Prostate gland (tissue), 2 donors: ENCODE measurements at regions not wholly inside any gene's neighbourhood (a gene's known extent, or its start where the extent isn't known, plus 50 kb on each side); places are given as distances from the start of the nearest gene placed in this dataset.

ENCODE experiments used
- DNase-seq: peaks from one replicate; pipeline ENCODE4 v3.0.0-alpha.2; 2019; ENCODE audit warnings: low spot score
- H3K27ac ChIP-seq, 2 donors: fragments of 200-600 bp; sonication (generic); 2 replicates each; pipeline ENCODE4 v1.5.1; 2017 to 2019
- H3K27me3 ChIP-seq: fragments of 200-600 bp; sonication (generic); replicated peaks from 2 replicates; pipeline ENCODE4 v1.5.1; 2019; ENCODE audit not compliant: insufficient read depth
- H3K36me3 ChIP-seq, 2 donors: fragments of 200-600 bp; sonication (generic); 1 replicate in 1 of 2; 2 replicates in 1 of 2; pipeline versions ENCODE4 v1.5.1 to v1.8.1; 2017 to 2019
- H3K4me1 ChIP-seq: fragments of 200-600 bp; sonication (generic); replicated peaks from 2 replicates; pipeline ENCODE4 v1.5.1; 2019
- H3K4me3 ChIP-seq, 2 donors: fragments of 200-600 bp; sonication (generic); 2 replicates each; pipeline ENCODE4 v1.5.1; 2017 to 2019
- H3K9me3 ChIP-seq: fragments of 200-600 bp; sonication (generic); 2 replicates; pipeline ENCODE4 v1.5.1; 2017
- CTCF ChIP-seq, 4 experiments: fragments of 200-600 bp in 2 of 4; fragments of 450-650 bp in 2 of 4; sonication (generic) in 2 of 4; IDR thresholded peaks; 1 replicate in 3 of 4; 2 replicates in 1 of 4; pipeline ENCODE4 v1.5.1; 2016 to 2019; ENCODE audit warnings: antibody characterized with exemption in 4 of 4, mild to moderate bottlenecking in 2 of 4, moderate library complexity in 2 of 4
- POLR2A ChIP-seq: fragments of 450-650 bp; IDR thresholded peaks from one replicate; pipeline ENCODE4 v1.6.1; 2016; ENCODE audit warnings: antibody characterized with exemption, mild to moderate bottlenecking
- POLR2AphosphoS5 ChIP-seq: sonication (generic); formaldehyde crosslinking; IDR thresholded peaks from one replicate; pipeline ENCODE4 v1.6.1; 2017; ENCODE audit warnings: antibody characterized with exemption
- WGBS: methylation state at CpG from one replicate; pipeline ENCODE4 v1.1.5; 2018; 5-methylcytosine and 5-hydroxymethylcytosine counted together
- intact Hi-C: fragments of 100-400 bp; cut with DNase I; formaldehyde crosslinking; loops from one replicate; pipeline ENCODE4 v1.14.2; 2022

GRCh38 chr6:40642837-40643236, 55.7 kb upstream of the LRFN2 start:
- Histone ChIP-seq H3K4me3 (no peak overlapping the region), H3K27ac (no peak overlapping the region), H3K9me3 (no peaks in the 10 kb centered on the region), H3K4me1 (no peaks in the 10 kb centered on the region), H3K27me3 (peaks cover 3% of the 10 kb centered on the region), H3K36me3 (no peaks in the 10 kb centered on the region)
- intact Hi-C loops = no loop called here
- no peak for DNase-seq
- TF ChIP-seq CTCF (IDR thresholded peaks at IDR 0.05) (no peak), POLR2A (no peak)
- WGBS = 96% methylated on average over 1 of the region's 1 CpG

- Histone ChIP-seq H3K36me3 (no peaks in the 10 kb centered on the region), H3K27ac (no peak overlapping the region), H3K27me3 (peaks cover 3% of the 10 kb centered on the region), H3K4me1 (no peaks in the 10 kb centered on the region), H3K9me3 (no peaks in the 10 kb centered on the region), H3K4me3 (no peak overlapping the region)
- WGBS = 92% methylated on average over 5 of the region's 5 CpGs
- intact Hi-C loops = no loop called here
- no peak for TF ChIP-seq CTCF (IDR thresholded peaks at IDR 0.05)
- TF ChIP-seq POLR2AphosphoS5 = no peak
- TF ChIP-seq POLR2A = no peak
- DNase-seq = no peak
Measured at GRCh38 chr6:40642190-40642589, 55.0 kb upstream of the LRFN2 start.

- Histone ChIP-seq H3K9me3 (no peaks in the 10 kb centered on the region), H3K27ac (no peak overlapping the region), H3K4me3 (no peak overlapping the region), H3K4me1 (no peaks in the 10 kb centered on the region), H3K27me3 (peaks cover 3% of the 10 kb centered on the region), H3K36me3 (no peaks in the 10 kb centered on the region)
- intact Hi-C loops = no loop called here
- no peak for TF ChIP-seq CTCF (IDR thresholded peaks at IDR 0.05)
- TF ChIP-seq POLR2A = no peak
- no peak for TF ChIP-seq POLR2AphosphoS5
- no peak for DNase-seq
- WGBS = 13% methylated on average over 16 of the region's 16 CpGs
Measured at GRCh38 chr6:40640599-40641227, 53.5 kb upstream of the LRFN2 start.
